ENCODE measurements at regions not wholly inside any gene's neighbourhood (a gene's known extent, or its start where the extent isn't known, plus 50 kb on each side); places are given as distances from the start of the nearest gene placed in this dataset.

DNA sequence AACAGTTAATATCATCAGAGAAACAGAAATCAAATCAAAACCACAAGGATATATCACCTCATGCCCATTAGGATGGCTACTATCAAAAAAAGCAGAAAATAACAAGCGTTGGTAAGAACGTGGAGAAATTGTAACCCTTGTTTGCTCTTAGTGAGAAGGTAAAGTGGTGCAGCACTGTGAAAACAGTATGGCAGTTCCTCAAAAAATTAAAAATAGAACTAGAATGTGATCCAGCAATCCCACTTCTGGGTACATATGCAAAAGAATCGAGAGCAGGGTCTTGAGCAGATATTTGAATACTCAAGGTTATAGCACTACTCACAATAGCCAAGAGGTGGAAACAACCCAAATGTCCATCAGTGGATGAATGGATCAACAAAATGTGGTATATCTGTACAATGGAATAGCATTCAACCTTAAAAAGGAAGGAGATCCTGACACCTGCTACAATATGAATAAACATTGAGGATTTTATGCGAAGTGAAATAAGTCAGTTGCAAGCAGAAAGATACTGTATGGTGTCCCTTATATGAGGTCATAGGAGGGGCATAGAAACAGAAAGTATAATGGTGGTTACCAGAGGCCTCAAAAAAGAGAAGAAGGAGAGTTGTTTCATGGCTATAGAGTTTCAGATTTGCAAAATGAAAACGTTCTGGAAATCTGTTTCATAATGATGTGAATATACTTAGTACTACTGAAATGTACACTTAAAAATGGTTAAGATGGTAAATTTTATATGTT, 131.0 kb upstream of the EEA1 start:
- DNase-seq: no peak
- Histone ChIP-seq H3K4me3 (ENCODE audit: low read depth in 2 of 2, low read length in 1 of 2) (no peak overlapping the region), H3K79me2 (ENCODE audit: insufficient read depth) (no peaks in the 10 kb centered on the region), H3K27me3 (ENCODE audit: insufficient read depth) (no peaks in the 10 kb centered on the region), H3F3A (replicated peaks; ENCODE audit: insufficient read depth) (peaks cover 5% of the 10 kb centered on the region), H3K9ac (no peak overlapping the region), H3K27ac (ENCODE audit: low read depth in 2 of 2, low read length in 1 of 2) (peak overlapping the region; percentile 84 to 87; a peak in 2 of 4 replicates), H3K4me1 (ENCODE audit: control insufficient read depth in 1 of 2, insufficient read depth in 2 of 2, low read depth in 1 of 2, low read length in 1 of 2) (peaks cover 8 to 10% of the 10 kb centered on the region in 2 experiments; a peak in 3 of 4 replicates), H3K4me2 (no peak overlapping the region; the same call in 1 of the 2 replicates), H3K9me2 (no peaks in the 10 kb centered on the region), H3K9me3 (no peaks in the 10 kb centered on the region), H2AFZ (ENCODE audit: low read depth) (no peak overlapping the region), H3K36me3 (replicated peaks in 1 of 2; ENCODE audit: control insufficient read depth in 1 of 2, insufficient read depth in 2 of 2, low read length in 1 of 2) (no peaks in the 10 kb centered on the region), H4K20me1 (ENCODE audit: insufficient read depth) (no peaks in the 10 kb centered on the region)
- 74% methylated on average over 5 of the region's 5 CpGs for WGBS (ENCODE audit: low lambda C conversion rate)
- CTCF ChIA-PET: no interaction called here
- TF ChIP-seq MAX (IDR thresholded peaks at IDR 0.05; ENCODE audit: low read depth) (no peak), MXI1 (IDR thresholded peaks at IDR 0.05; ENCODE audit: low read depth, low read length) (no peak), EP300 (IDR thresholded peaks at IDR 0.05; ENCODE audit: borderline replicate concordance in 1 of 2, low read depth in 1 of 2, low read length in 1 of 2) (no peak), POLR2AphosphoS5 (IDR thresholded peaks at IDR 0.05; ENCODE audit: low read depth, low read length) (no peak), NFIC (IDR thresholded peaks at IDR 0.05; ENCODE audit: borderline replicate concordance) (no peak), NRF1 (IDR thresholded peaks at IDR 0.05; ENCODE audit: low read depth, low read length) (no peak)
- TF ChIP-seq, protein P1, sequence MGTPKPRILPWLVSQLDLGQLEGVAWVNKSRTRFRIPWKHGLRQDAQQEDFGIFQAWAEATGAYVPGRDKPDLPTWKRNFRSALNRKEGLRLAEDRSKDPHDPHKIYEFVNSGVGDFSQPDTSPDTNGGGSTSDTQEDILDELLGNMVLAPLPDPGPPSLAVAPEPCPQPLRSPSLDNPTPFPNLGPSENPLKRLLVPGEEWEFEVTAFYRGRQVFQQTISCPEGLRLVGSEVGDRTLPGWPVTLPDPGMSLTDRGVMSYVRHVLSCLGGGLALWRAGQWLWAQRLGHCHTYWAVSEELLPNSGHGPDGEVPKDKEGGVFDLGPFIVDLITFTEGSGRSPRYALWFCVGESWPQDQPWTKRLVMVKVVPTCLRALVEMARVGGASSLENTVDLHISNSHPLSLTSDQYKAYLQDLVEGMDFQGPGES (IDR thresholded peaks at IDR 0.05; ENCODE audit: low read depth, low read length): no peak
- TF ChIP-seq, protein P2, sequence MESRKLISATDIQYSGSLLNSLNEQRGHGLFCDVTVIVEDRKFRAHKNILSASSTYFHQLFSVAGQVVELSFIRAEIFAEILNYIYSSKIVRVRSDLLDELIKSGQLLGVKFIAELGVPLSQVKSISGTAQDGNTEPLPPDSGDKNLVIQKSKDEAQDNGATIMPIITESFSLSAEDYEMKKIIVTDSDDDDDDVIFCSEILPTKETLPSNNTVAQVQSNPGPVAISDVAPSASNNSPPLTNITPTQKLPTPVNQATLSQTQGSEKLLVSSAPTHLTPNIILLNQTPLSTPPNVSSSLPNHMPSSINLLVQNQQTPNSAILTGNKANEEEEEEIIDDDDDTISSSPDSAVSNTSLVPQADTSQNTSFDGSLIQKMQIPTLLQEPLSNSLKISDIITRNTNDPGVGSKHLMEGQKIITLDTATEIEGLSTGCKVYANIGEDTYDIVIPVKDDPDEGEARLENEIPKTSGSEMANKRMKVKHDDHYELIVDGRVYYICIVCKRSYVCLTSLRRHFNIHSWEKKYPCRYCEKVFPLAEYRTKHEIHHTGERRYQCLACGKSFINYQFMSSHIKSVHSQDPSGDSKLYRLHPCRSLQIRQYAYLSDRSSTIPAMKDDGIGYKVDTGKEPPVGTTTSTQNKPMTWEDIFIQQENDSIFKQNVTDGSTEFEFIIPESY (IDR thresholded peaks at IDR 0.05; ENCODE audit: borderline replicate concordance, low read depth): no peak
- POLR2A ChIA-PET: no interaction called here

- H2AFZ ChIP-seq (ENCODE audit: low read depth): peak overlapping the region; percentile 32; the same call in 1 of the 2 replicates
- no peaks in the 10 kb centered on the region for H3K9me2 ChIP-seq
- peaks cover 8 to 10% of the 10 kb centered on the region in 2 experiments; a peak in 3 of 4 replicates for H3K4me1 ChIP-seq (ENCODE audit: control insufficient read depth in 1 of 2, insufficient read depth in 2 of 2, low read depth in 1 of 2, low read length in 1 of 2)
- peak overlapping the region; percentile 66; the same call in 1 of the 2 replicates for H3K4me2 ChIP-seq
- whole genome bisulfite sequencing (ENCODE audit: low lambda C conversion rate): 48% methylated on average over 8 of the region's 8 CpGs
- peak; percentile 6 for DNase-seq
- peaks cover 5% of the 10 kb centered on the region for H3F3A ChIP-seq (replicated peaks; ENCODE audit: insufficient read depth)
- H3K4me3 ChIP-seq (ENCODE audit: low read depth in 2 of 2, low read length in 1 of 2): peak overlapping the region in 1 of 2 experiments; percentile 30; a peak in 1 of 4 replicates
- H3K9me3 ChIP-seq: no peaks in the 10 kb centered on the region
- no peak overlapping the region for H3K9ac ChIP-seq
- H3K27me3 ChIP-seq (ENCODE audit: insufficient read depth): no peaks in the 10 kb centered on the region
- no peaks in the 10 kb centered on the region for H3K79me2 ChIP-seq (ENCODE audit: insufficient read depth)
- ChIA-PET POLR2A (no interaction called here), CTCF (interaction anchor here (1.9 kb wide), 1 partner anchor 74 kb away, joined by 7 read pairs; no protein-coding TSS in a partner anchor)
- no peaks in the 10 kb centered on the region for H4K20me1 ChIP-seq (ENCODE audit: insufficient read depth)
- H3K27ac ChIP-seq (ENCODE audit: low read depth in 2 of 2, low read length in 1 of 2): peak overlapping the region; percentile 84 to 87
- H3K36me3 ChIP-seq (replicated peaks in 1 of 2; ENCODE audit: control insufficient read depth in 1 of 2, insufficient read depth in 2 of 2, low read length in 1 of 2): no peaks in the 10 kb centered on the region
- peak; percentile 65; the same call in 1 of the 2 replicates for TF ChIP-seq RXRA (IDR thresholded peaks at IDR 0.05; ENCODE audit: borderline replicate concordance, low read depth)
- TF ChIP-seq RAD21 (IDR thresholded peaks at IDR 0.05; ENCODE audit: low read length): no peak
- no peak for TF ChIP-seq MEF2A (IDR thresholded peaks at IDR 0.05; ENCODE audit: borderline replicate concordance, low read depth)
- no peak for TF ChIP-seq RCOR1 (IDR thresholded peaks at IDR 0.05; ENCODE audit: low read length)
- TF ChIP-seq, protein P3, sequence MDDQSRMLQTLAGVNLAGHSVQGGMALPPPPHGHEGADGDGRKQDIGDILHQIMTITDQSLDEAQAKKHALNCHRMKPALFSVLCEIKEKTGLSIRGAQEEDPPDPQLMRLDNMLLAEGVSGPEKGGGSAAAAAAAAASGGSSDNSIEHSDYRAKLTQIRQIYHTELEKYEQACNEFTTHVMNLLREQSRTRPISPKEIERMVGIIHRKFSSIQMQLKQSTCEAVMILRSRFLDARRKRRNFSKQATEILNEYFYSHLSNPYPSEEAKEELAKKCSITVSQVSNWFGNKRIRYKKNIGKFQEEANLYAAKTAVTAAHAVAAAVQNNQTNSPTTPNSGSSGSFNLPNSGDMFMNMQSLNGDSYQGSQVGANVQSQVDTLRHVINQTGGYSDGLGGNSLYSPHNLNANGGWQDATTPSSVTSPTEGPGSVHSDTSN (IDR thresholded peaks at IDR 0.05): peak; percentile 86
- TF ChIP-seq RFX5 (IDR thresholded peaks at IDR 0.05; ENCODE audit: low read length): no peak
- TF ChIP-seq YY1 (IDR thresholded peaks at IDR 0.05; ENCODE audit: low read depth): no peak
- no peak for TF ChIP-seq TAF1 (IDR thresholded peaks at IDR 0.05; ENCODE audit: borderline replicate concordance, low read depth, low read length)
- no peak for TF ChIP-seq MAX (IDR thresholded peaks at IDR 0.05; ENCODE audit: low read depth)
- TF ChIP-seq POLR2AphosphoS5 (IDR thresholded peaks at IDR 0.05; ENCODE audit: low read depth, low read length): peak; percentile 46; the same call in 1 of the 2 replicates
- TF ChIP-seq, protein P4, sequence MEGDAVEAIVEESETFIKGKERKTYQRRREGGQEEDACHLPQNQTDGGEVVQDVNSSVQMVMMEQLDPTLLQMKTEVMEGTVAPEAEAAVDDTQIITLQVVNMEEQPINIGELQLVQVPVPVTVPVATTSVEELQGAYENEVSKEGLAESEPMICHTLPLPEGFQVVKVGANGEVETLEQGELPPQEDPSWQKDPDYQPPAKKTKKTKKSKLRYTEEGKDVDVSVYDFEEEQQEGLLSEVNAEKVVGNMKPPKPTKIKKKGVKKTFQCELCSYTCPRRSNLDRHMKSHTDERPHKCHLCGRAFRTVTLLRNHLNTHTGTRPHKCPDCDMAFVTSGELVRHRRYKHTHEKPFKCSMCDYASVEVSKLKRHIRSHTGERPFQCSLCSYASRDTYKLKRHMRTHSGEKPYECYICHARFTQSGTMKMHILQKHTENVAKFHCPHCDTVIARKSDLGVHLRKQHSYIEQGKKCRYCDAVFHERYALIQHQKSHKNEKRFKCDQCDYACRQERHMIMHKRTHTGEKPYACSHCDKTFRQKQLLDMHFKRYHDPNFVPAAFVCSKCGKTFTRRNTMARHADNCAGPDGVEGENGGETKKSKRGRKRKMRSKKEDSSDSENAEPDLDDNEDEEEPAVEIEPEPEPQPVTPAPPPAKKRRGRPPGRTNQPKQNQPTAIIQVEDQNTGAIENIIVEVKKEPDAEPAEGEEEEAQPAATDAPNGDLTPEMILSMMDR (IDR thresholded peaks at IDR 0.05): peak; percentile 32
- 0 out of 2 replicates have a peak, but pooled peaks have one; percentile 30 for TF ChIP-seq SIN3A (IDR thresholded peaks at IDR 0.05; ENCODE audit: borderline replicate concordance, low read depth, low read length)
These were observed 131.8 kb upstream of the EEA1 start for GRCh38 chr12:93060666-93061472.

Measured in SK-N-SH (cell line).